H4 (cell line): ENCODE measurements at regions not wholly inside any gene's neighbourhood (a gene's known extent, or its start where the extent isn't known, plus 50 kb on each side); places are given as distances from the start of the nearest gene placed in this dataset.

Experiments used
- DNase-seq: peaks from one replicate; pipeline ENCODE4 v3.0.0-alpha.2; 2015; ENCODE audit warnings: low spot score

DNA sequence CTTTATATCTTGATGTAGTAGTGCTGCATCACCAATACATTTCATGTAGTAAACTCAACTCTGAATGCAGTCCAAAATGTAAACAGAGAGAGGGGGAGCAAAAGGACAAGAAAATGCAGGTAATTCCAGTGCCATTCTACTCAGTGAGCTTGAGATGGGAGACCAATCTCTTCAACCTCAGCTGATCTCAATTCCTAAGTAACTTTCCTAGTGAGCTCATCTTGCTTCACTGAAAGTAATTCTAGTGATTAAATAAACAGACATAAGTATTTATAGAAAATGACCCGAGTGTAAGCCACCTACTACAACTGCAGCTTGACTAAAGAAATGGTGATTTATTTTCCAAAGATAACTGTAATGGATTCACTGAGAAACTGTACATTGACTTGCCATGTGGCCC, 424.5 kb downstream of the DMRT2 start:
- no peak for DNase-seq

GRCh38 chr9:1490341-1491232, 440.4 kb downstream of the DMRT2 start:
- DNase-seq = peak; percentile 71

DNA sequence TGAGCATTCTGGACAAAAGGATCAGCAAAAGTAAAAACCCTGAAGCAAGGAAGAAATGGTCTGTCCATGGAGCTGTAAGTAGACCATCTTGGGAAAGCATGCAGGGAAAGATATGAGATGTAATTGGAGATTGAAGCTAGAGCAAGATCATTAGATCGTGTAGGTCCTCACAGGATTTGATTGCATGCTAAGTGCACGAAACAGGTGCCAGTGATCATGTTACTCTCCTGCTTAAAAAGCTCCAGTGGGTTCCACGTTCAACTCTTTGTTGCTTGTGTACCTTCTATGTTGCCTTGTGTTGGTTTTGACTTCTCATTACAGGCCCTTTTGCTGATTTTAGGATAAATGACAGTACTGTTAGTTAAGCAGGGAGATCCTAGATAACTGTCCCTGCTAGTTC, 442.0 kb downstream of the DMRT2 start:
- DNase-seq = no peak

- DNase-seq = no peak
Measured at GRCh38 chr9:1495282-1496030, 445.3 kb downstream of the DMRT2 start.

- DNase-seq = no peak
Measured at GRCh38 chr9:1505489-1505888, 455.3 kb downstream of the DMRT2 start.

- DNase-seq = no peak
Measured at GRCh38 chr9:1510712-1511111, 460.6 kb downstream of the DMRT2 start.

GRCh38 chr9:1513105-1513504, 462.9 kb downstream of the DMRT2 start:
- no peak for DNase-seq

GRCh38 chr9:1514250-1514649, 464.1 kb downstream of the DMRT2 start:
- no peak for DNase-seq

GRCh38 chr9:1514776-1515363, 464.7 kb downstream of the DMRT2 start:
- DNase-seq = no peak

- DNase-seq = no peak
Measured at GRCh38 chr9:1515557-1515956, 465.4 kb downstream of the DMRT2 start.

GRCh38 chr9:1521547-1521946, 471.4 kb downstream of the DMRT2 start:
- no peak for DNase-seq

DNA sequence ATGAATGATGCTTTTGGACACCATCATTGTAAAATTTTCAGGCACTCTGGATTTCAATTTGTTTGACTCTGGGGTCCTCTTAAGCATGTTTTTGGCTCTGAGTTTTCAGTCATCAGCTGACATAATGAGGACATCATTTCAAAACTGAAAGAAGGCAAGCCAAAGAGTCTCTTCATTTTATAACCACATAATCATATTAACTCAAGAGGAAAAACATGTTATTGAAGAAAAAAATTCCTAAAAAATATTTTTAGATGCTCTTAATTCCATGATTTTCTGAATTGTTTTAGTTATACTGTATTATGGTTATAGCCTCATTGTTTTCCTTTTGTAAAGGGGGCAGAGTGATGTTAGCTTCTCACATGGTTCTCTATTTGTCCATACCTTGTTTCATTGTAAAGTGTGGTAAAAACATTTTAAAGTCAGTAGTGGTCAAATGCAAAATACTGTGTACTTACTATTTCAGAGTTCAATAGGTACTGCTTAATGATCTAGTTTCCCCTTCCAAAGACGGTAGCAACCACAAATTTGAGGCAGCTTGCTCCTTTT, 472.1 kb downstream of the DMRT2 start:
- DNase-seq = no peak

- no peak for DNase-seq
Measured at GRCh38 chr9:1528456-1528855, 478.3 kb downstream of the DMRT2 start.

DNA sequence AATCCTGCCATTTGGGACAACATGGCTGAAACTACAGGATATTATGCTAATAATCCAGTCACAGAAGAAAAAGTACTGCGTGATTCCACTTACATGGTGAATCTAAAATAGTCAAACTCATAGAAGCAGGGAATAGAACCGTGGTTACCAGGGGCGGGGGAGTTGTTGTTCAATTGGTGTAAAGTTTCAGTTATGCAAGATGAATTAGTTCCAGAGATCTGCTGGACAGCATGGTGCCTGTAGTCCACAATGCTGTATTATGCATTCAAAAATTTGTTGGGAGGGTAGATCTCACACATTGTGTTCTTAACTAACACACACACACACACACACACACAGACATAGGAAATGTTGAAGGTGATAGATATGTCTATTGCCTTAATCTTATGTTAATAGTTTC, 480.5 kb downstream of the DMRT2 start:
- no peak for DNase-seq

DNA sequence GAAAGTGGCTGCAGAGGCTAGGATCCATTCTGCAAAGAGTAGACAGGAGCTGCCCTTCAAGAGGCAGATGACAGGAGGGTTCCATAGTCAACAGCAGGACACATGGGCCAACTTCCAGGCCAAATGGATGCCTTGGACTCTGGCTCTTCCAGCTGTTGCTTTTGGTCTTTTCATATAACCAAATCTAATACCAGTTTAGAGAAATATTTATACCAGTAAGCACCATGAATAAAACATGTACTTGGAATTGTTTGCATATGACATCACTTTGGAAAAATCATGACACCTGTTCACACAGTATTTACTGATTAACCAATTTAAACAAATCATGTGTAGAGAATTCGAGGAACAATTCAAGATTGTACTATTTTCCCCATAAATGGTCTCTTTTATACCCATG, 481.3 kb downstream of the DMRT2 start:
- no peak for DNase-seq

GRCh38 chr9:1532171-1532570, 482.0 kb downstream of the DMRT2 start:
- DNase-seq = no peak

DNA sequence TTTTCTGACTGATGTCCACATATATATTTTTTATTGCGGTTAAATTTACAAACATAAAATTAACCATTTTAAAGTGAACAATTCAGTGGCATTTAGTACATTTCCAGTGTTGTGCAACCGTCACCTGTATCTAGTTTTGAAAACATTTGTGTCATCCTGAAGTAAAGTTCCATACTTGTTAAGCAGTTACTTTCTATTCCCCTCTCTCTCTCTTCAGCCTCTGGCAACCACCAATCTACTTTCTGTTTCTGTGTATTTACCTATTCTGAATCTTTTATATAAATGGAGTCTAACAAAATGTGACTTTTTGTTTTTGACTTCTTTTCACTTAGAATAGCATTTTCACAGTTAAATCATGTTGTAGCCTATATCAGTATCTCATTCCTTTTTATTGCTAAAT, 480.1 kb upstream of the SMARCA2 start:
- no peak for DNase-seq

DNA sequence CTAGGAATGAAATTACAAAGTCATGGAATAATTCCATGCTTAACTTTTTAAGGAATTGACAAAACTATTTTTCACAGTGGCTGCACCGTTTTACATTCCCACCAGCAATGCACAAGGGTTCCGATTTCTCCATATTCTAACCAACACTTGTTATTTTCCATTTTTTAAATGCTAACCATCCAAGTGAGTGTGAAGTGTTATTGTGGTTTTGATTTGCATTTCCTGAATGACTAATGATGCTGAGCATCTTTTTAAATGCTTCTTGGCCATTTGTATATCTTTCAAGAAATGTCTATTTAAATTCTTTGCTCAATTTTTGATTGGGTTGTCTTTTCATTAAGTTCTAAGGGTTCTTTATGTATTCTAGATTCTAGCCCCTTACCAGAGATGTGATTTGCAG, 479.5 kb upstream of the SMARCA2 start:
- DNase-seq = no peak

GRCh38 chr9:1536522-1537170, 478.5 kb upstream of the SMARCA2 start:
- no peak for DNase-seq

DNA sequence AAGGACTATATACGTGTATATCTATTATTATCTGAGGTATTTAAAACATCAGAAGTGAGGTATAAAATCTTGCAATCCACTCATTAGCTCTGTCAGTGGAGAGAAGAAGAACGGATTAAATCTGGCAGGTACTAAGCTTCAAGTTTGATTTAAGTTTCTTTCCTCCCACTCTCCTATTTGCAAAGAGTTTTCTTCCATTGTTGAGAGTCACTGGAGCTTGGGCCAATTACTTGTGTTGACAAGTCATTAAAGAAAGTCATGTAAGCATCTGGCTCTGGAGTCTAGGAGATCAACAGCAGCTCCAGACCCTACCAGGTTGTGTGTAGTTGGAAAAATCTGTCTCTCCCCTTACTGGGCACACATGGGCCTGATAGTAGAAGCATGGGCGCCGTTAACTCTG, 476.8 kb upstream of the SMARCA2 start:
- DNase-seq = no peak

- DNase-seq = no peak
Measured at GRCh38 chr9:1539216-1539615, 475.9 kb upstream of the SMARCA2 start.

GRCh38 chr9:1550636-1551035, 464.5 kb upstream of the SMARCA2 start:
- DNase-seq = no peak
